GM21526 (cell line): ENCODE measurements at regions not wholly inside any gene's neighbourhood (a gene's known extent, or its start where the extent isn't known, plus 50 kb on each side); places are given as distances from the start of the nearest gene placed in this dataset.
"Not testable (repeated sequence)": the region's sequence is repeated elsewhere in the genome, so short reads cannot be mapped to it uniquely, and the experiment has no call there.

Source experiments
- ATAC-seq: cut with Tn5 transposase; IDR thresholded peaks from one replicate; pipeline ENCODE4 v1.9.1; 2021; ENCODE audit warnings: moderate library complexity; ENCODE audit not compliant: unreplicated experiment, low FRiP score

DNA sequence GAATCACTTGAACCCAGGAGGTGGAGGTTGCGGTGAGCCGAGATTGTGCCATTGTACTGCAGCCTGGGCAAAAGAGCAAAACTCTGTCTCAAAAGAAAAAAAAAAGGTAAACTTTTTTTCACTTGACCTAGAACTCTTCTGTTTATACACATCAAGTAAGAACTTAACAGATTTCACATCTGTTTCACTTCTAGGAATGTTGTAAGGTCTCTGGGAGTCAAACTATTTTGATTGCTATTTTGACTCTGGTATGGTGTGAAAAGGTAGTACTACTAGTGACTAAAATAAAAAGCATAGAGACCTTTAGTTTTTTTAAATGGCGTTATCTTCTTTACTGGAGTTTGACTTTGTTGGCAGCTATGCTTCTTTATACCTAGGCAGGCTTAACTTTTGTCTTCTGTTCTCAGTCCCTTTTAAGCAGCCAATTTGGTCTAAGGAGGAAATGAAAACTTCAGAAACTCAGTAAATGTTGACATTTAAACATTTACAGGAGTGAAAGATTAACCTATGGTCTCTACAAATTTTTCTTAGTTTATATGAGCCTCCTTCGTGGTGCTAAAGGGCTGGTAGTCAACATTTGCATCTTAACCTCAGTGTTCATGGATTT is 84.7 kb downstream of the METTL2B start:
- ATAC-seq: not testable (repeated sequence)

DNA sequence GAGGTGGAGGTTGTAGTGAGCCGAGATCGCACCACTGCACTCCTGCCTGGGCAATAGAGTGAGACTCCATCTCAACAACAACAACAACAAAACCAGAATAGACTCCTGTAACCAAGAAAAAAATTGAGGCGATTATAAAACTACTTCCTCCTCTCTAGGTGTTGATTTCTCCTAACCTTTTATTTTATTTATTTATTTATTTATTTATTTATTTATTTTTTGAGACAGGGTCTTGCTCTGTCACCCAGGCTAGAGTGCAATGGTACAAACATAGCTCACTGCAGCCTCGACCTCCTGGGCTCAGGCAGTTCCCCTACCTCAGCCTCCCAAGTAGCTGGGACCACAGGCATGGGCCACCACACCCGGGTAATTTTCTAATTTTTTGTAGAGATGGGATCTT is 86.2 kb downstream of the METTL2B start:
- not testable (repeated sequence) for ATAC-seq

DNA sequence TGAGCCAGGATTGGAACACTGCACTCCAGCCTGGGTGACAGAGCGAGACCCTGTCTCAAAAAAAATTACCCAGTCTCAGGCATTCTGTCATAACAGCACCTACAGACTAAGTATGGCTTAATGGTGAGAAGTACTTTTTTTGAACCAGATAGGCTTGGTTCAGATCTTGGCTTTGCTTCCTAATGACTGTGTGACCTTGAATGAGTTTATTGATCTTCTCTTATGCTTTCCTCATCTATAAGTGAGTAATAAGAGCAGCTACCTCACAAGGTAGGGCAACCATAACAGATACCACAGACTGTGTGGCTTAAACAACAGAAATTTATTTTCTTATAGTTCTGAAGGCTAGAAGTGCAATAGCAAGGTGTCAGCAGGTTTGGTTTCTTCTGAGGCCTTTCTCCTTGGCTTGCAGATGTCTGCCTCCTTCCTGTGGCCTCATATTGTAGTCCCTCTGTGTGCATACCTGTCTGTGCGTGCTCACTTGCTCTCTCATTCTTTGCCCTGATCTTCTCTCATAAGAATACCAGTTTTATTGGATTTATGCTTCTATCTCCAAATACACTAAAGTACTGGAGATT is 87.7 kb downstream of the METTL2B start:
- not testable (repeated sequence) for ATAC-seq

DNA sequence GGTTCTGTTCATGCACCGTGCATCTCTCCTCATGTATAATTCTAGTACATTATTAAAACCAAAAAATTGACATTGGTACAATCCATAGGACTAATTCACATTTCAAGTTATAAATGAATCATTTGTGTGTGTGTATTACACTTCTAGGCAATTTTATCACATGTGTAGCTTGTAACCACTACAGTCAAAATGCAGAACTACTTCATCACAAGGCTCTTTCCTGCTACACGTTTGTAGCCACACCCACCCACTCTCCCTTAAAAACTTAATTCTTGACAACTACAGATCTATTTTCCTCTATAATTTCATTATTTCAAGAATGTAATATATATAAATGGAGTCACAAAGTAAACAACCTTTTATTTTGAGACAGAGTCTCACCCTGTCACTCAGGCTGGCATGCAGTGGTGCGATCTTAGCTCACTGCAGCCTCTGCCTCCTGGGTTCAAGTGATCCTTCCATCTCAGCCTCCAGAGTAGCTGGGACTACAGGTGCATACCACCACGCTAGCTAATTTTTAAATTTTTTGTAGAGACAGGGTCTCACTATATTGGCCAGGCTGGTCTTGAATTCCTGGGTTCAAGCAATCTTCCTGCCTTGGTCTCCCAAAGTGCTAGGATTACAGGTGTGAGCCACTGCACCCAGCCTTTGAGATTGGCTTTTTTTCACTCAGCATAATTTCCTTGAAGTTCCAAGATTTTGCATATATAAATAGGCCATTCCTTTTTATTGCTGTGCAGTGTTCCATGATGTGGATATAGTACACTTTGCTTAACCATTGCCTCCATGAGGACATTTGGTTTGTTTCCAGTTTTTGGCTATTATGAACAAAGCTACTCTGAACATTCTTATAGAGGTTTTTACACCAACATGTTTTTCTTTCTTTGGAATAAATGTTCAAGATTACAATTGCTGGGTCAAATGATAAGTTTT is 88.7 kb downstream of the METTL2B start:
- ATAC-seq: not testable (repeated sequence)

DNA sequence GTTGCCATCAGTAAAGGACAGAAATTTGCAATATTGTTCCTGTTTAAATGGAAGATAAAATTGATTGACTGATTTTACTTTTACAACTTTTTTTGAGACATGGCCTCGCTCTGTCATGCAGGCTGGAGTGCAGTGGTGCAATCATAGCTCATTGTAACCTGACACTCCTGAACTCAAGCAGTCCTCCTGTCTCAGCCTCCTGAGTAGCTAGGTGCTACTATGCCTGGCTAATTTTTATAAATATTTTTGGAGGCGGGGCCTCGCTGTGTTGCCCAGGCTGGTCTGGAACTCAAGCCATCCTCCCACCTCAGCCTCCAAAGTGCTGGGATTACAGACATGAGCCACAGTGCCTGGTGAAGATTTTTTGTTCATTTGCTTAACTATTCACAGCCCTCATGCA is 96.8 kb upstream of the GARIN1A start:
- not testable (repeated sequence) for ATAC-seq

DNA sequence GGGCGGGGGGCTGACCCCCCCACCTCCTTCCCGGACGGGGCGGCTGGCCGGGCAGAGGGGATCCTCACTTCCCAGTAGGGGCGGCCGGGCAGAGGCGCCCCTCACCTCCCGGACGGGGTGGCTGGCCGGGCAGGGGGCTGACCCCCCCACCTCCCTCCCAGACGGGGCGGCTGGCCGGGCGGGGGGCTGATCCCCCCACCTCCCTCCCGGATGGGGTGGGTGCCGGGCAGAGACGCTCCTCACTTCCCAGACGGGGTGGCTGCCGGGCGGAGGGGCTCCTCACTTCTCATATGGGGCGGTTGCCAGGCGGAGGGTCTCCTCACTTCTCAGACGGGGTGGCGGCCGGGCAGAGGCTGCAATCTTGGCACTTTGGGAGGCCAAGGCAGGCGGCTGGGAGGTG is 95.1 kb upstream of the GARIN1A start:
- ATAC-seq: not testable (repeated sequence)

DNA sequence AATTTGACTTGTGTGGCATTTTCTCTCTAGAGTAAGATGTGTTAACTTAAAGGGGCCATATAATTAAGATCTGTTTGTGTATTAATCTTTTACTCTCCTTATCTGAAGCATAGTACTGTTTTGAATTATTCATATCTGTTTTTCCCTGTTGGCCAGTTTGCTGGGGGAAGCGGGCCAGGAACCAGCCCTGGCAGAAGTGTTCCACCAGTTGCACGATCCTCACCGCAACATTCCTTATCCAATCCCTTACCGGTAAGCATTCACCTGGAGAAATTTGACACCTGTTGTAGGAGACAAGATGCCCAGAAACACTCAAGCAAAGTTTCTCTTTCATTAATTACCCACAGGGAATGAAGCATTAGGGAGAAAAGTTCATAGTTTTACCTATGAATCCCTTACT is 92.2 kb upstream of the GARIN1A start:
- not testable (repeated sequence) for ATAC-seq

DNA sequence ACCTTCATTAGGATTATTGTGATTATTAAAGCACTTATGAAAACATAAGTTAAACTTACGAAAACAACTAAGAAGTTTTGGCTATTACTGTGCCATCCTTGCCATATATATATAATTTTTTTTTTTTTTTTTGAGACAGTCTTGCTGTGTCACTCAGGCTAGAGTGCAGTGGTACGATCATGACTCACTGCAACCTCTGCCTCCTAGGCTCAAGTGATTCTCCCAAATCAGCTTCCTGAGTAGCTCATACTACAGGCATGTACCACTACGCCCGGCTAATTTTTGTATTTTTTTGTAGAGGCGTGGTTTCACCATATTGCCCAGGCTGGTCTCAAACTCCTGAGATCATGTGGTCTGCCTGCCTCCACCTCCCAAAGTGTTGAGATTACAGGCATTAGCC is 91.0 kb upstream of the GARIN1A start:
- not testable (repeated sequence) for ATAC-seq

DNA sequence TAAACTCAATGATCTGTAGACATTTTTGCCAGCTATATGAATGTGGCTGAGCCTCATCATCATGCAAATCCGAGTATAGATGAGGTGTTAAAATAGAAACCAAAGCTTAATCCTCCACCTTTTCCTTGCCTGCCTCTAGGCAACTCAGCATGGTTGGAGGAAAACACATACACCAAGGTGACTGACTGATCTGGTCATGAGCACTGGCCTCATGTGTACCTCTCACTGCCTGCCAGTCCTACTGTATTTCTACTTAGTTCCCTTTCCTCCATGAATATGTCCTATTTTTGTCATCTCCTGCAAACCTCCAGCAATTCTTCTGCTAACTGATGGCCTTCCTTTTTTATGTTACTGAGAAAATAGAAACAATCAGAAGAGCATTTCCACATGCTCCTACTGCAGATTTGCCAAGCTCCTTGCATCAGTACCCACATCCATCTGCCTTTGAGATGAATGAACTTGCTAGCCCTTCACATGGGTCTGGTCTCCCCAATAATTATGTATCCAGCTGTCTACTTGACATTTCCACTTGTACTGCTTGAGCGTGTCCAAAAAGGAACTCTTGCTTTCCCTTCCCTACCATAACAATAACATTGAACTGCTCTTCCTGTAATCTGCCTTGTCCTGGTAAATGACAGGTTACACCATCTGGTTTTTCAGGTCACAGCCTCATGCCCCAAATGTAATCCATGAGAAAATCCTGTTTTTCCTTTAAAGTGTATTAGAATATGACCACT is 90.1 kb upstream of the GARIN1A start:
- not testable (repeated sequence) for ATAC-seq

DNA sequence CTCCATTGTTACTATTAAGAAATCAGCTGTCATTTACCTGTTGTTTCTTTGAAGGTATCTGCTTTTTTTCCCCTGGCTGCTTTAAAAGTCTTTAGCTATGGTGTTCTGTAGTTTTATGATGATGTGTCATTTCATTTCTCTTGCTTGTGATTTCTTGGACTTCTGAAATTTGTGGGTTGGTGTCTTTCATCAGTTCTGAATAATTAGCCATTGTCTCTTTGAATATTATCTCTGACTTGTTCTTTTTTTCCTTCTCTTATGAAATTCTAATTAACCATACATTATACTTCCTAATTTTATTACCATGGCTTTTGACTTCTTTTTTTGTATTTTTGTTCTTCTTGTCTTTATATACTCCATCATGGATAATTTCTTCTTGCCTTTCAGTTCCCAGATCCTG is 85.4 kb upstream of the GARIN1A start:
- ATAC-seq: not testable (repeated sequence)

DNA sequence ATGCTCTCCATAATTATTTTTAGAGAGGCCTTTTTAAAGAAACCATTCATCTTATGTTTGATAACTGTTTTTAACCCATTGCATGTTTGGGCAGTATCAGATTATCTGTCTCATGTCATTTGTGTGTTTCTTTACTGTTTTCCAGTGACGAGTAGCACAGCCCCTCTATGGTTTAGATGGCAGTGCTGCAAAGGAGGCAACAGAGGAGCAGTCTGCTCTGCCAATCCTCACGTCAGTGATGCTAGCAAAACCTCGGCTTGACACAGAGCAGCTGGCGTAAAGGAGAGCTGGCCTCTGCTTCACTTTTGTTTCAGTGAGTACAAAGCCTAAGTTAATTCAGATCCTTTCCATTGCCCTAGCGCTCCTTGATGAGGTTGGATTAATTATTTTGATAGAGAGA is 80.4 kb upstream of the GARIN1A start:
- ATAC-seq: no peak

DNA sequence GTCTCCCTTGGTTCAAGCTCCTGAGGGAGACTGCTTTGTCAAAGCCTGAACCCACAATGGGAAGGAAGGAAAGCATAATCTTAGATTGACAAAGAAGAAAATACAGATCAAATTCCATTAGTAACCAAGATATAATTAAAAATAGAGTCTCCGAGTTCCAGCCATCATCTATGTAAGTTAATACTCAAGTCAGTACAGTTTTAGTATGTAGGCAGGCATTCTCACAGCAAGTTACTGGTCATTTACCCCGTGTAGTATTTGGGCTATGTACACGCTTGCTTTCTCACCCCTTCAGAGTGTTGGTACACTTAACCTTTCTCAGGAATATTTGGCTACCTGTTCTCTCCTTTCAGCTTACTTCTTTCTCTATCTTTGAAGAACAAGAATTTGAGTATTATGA is 79.9 kb upstream of the GARIN1A start:
- ATAC-seq: not testable (repeated sequence)

DNA sequence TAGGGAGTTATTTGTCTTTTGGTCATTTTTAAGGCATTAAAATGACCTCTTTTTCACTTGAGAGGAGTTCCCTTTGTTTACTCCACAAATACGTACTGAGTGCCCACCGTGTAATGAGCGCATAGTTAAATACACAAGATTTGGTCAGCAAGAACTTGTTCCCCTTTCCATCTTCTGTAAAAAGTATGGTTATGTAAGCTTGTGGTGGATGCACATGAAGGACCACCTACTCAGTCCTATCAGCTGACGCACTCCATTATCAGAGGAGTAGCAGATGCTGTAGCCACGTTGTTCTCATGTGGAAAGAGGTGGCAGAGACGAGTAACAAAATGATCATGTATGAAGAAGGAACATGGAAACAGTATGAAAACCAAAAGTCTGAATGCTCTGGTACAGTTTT is 78.0 kb upstream of the GARIN1A start:
- ATAC-seq: not testable (repeated sequence)

DNA sequence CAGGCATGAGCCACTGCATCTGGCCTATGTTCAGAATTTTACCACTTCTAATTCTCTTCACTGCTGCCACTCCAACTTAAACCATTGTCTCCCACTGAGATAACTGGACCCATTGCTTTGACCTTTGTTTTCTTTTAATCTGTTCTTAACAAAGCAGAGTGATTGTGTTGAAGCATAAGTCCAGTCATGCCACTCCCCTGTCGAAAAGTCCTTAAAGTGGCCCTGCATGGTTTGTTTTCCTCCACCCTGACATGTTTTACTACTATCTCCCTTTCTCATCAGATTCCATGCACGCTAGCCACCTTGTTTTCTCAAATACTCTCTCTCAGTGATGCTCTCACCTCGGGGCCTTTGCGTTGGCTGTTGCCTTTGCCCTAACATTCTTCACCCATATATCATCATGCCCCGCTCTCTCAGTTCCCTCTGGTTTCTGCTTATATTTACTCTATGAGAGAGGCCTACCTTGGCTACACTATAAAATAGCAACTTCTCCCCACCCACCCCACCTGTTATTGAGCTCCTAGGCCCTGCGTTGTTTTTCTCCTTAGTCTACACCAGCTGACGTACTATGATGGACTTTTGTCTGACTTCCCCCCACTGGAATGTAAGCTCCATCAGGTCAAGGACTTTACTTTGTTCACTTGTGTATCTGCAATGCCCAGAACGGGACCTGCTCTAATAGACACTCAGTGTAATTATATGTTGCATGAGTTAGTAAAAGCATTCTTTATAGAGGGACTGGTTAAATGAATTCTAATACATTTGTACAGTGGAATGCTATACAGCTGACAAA is 75.6 kb upstream of the GARIN1A start:
- ATAC-seq: not testable (repeated sequence)

DNA sequence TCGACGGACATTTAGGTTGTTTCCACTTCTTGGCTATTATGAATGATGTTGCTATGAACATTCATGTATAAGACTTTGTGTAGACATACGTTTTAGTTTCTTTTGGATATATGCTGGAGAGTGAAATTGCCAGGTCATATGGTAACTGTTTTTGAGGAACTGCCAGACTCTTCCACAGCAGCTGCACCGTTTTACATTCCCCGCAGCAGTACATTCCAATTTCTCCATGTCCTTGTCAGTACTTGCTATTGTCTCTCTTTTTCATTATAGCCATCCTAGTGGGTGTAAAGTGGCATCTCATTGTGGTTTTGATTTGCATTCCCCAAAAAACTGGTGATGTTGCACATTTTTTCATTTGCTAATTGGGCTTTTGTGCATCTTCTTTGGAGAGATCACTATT is 73.1 kb upstream of the GARIN1A start:
- ATAC-seq: not testable (repeated sequence)

DNA sequence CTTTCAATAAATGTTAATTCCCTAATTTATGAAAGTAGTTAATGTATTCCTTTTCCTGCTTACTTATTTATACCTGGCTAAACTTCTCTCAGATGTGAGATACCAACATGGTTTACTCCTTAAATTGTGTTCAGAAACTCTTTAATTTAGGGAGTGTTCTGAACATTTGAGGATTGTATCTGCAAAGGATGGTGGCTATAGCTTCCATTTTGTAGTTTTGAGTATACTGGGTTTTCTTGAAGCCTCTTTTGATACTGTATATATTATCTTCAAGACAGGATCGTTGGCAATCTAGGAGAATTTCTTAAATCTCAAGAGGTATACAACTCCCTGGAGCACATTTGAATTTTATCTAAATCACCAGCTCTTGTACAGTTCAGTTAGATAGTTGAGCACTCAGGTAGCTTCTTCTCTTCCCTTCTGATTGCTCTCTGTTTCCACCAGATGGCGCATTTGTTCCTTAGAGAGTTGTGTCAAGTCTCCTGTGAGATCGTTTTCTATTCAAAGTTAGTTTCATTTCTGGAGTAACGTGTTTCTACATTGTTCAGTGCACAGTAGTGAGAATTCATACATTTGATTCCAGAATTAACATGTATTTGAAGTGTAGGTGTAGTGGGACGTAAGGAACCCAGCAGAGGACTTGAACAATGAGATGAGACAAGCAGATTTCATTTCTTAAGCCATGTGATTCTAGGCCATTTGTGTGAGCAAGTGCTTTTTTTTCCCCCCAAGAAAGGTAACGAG is 63.2 kb upstream of the GARIN1A start:
- ATAC-seq: peak; percentile 77

DNA sequence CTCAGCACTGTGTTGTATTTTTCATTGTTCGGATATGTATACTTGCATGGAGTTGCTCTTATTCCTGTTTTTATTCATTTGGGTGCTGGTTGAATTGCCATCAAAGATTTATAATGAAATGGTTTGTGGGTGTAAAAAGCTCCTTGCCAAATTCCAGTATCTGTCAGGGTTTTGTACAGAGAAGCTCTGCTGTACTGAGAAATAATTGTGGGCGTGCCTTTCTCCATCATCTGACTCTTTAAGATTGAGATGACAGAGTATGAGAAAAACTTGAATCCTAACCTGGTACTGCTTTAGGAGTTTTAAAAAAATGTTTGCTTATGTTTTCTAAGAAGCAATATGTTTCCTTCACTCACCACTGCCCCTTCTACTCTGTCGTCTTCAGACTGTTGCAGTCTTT is 58.7 kb upstream of the GARIN1A start:
- not testable (repeated sequence) for ATAC-seq

DNA sequence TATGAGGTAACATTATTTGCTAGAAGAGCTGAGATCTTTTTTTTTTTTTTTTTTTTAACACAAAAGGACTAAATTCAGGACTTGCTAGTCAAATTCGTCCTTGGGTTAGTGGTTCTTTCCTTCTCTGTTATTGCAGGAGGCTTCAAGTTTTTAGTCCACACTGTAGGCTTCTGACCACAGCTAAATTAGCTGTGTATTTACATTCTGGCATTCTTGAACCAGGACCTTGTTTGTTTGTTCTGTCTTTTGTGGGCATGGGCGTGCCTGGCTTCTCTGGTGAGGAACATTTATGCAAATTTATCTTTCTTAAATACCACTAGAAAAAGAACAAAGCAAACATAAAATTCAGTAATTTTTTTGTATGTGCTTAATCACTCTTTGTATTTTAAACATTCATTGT is 57.3 kb upstream of the GARIN1A start:
- not testable (repeated sequence) for ATAC-seq

DNA sequence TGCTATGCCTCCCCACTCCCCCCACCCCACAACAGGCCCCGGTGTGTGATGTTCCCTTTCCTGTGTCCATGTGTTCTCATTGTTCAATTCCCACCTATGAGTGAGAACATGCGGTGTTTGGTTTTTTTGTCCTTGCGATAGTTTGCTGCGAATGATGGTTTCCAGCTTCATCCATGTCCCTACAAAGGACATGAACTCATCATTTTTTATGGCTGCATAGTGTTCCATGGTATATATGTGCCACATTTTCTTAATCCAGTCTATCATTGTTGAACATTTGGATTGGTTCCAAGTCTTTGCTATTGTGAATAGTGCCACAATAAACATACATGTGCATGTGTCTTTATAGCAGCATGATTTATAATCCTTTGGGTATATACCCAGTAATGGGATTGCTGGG is 55.3 kb upstream of the GARIN1A start:
- not testable (repeated sequence) for ATAC-seq
